Spleen (tissue), 11 donors: ENCODE measurements at regions not wholly inside any gene's neighbourhood (a gene's known extent, or its start where the extent isn't known, plus 50 kb on each side); places are given as distances from the start of the nearest gene placed in this dataset.

Source experiments
- DNase-seq: peaks from one replicate; pipeline ENCODE4 v3.0.0-alpha.2; 2020
- H3K27ac ChIP-seq, 8 donors: fragments of 200-600 bp; sonication (generic) in 7 of 8; 1 replicate in 4 of 8; 2 replicates in 4 of 8; pipeline versions ENCODE4 v1.5.0 to v1.8.0; 2016 to 2021; ENCODE audit warnings: inconsistent platforms in 4 of 8, mild to moderate bottlenecking in 4 of 8, moderate library complexity in 1 of 8
- H3K27me3 ChIP-seq, 7 donors: fragments of 200-600 bp; sonication (generic) in 6 of 7; replicated peaks in 1 of 7; 1 replicate in 4 of 7; 2 replicates in 3 of 7; pipeline versions ENCODE4 v1.5.0 to v1.8.0; 2016 to 2021; ENCODE audit warnings: inconsistent platforms in 3 of 7, mild to moderate bottlenecking in 1 of 7
- H3K36me3 ChIP-seq, 6 donors: fragments of 200-600 bp; sonication (generic) in 5 of 6; 1 replicate in 4 of 6; 2 replicates in 2 of 6; pipeline versions ENCODE4 v1.5.0 to v1.8.0; 2016 to 2021; ENCODE audit warnings: inconsistent platforms in 2 of 6
- H3K4me1 ChIP-seq, 6 donors: fragments of 200-600 bp; sonication (generic) in 5 of 6; 1 replicate in 3 of 6; 2 replicates in 3 of 6; pipeline versions ENCODE4 v1.5.0 to v1.8.0; 2016 to 2021; ENCODE audit warnings: inconsistent platforms in 3 of 6
- H3K4me3 ChIP-seq, 8 donors: fragments of 200-600 bp; sonication (generic) in 7 of 8; 1 replicate in 4 of 8; 2 replicates in 4 of 8; pipeline versions ENCODE4 v1.5.0 to v1.8.0; 2016 to 2021; ENCODE audit warnings: inconsistent platforms in 4 of 8, mild to moderate bottlenecking in 4 of 8, moderate library complexity in 2 of 8
- H3K9me3 ChIP-seq, 8 donors: fragments of 200-600 bp; sonication (generic) in 7 of 8; 1 replicate in 4 of 8; 2 replicates in 4 of 8; pipeline versions ENCODE4 v1.5.0 to v1.8.0; 2016 to 2021; ENCODE audit warnings: inconsistent platforms in 4 of 8
- POLR2A ChIP-seq, 3 donors: fragments of 450-650 bp; IDR thresholded peaks; one replicate each; pipeline ENCODE4 v1.5.1; 2017; ENCODE audit warnings: antibody characterized with exemption in 3 of 3, mild to moderate bottlenecking in 1 of 3
- POLR2AphosphoS5 ChIP-seq, 3 donors: sonication (generic); formaldehyde crosslinking; IDR thresholded peaks; one replicate each; pipeline ENCODE4 v1.5.1; 2017; ENCODE audit warnings: antibody characterized with exemption in 3 of 3
- WGBS, 5 donors: extraction: QIAGEN DNeasy Blood & Tissue Kit in 3 of 5; methylation state at CpG; one replicate each; pipeline versions ENCODE4 v1.1.5 to v1.1.7; 2013 to 2018; 5-methylcytosine and 5-hydroxymethylcytosine counted together
- intact Hi-C: fragments of 100-400 bp; cut with DNase I; formaldehyde crosslinking; loops from one replicate; pipeline ENCODE4 v1.15.0; 2023; ENCODE audit warnings: low total_unique reads
- TF ChIP-seq, protein P1 (sequence below), 11 experiments: fragments of 200-600 bp in 7 of 11; fragments of 450-650 bp in 4 of 11; sonication (generic) in 4 of 11; IDR thresholded peaks in 8 of 11; conservative IDR thresholded peaks in 3 of 11; 1 replicate in 7 of 11; 2 replicates in 4 of 11; pipeline versions ENCODE4 v1.4.0 to v1.8.0; 2016 to 2021; ENCODE audit warnings: antibody characterized with exemption in 11 of 11, inconsistent platforms in 4 of 11, mild to moderate bottlenecking in 1 of 11
- donor health status: healthy with polysubstance abuse.
- donor health status: DM: no; HTN: no; CAD: no; lungs with moderate emphysema.
- donor health status: DM: no; HTN: no; CAD: no.
- donor health status: Bipolar disorder and iron deficiency.
- donor health status: healthy.
- donor health status: DM: no; HTN: no; CAD: no.
- donor health status: DM: yes; HTN: yes; CAD: no.

DNA sequence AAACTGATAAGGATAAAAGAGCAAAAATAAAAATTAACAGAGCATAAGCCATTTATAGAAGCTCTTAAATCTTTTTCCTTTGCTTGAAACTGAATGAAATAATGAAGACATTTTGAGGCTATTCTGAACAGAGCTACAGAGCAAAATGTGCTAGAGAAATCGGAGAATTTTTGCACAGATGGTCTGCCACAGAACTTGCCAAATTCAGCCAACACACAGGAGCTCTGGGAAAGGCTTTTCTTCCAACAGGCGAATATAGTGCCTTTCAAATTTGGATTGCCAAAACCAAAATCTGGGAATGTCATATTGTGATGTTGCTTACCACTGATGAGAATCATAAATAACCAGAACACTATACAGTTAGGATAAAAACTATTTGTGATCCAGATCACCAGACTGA is 406.3 kb downstream of the RPL10L start:
- Histone ChIP-seq H3K36me3 (no peaks in the 10 kb centered on the region), H3K9me3 (no peaks in the 10 kb centered on the region), H3K4me1 (no peaks in the 10 kb centered on the region), H3K27me3 (no peaks in the 10 kb centered on the region), H3K27ac (no peak overlapping the region), H3K4me3 (no peak overlapping the region)
- no peak for DNase-seq
- 77 to 91% (median 83%) methylated on average over 2 of the region's 2 CpGs for WGBS, 5 donors
- TF ChIP-seq, protein P1, sequence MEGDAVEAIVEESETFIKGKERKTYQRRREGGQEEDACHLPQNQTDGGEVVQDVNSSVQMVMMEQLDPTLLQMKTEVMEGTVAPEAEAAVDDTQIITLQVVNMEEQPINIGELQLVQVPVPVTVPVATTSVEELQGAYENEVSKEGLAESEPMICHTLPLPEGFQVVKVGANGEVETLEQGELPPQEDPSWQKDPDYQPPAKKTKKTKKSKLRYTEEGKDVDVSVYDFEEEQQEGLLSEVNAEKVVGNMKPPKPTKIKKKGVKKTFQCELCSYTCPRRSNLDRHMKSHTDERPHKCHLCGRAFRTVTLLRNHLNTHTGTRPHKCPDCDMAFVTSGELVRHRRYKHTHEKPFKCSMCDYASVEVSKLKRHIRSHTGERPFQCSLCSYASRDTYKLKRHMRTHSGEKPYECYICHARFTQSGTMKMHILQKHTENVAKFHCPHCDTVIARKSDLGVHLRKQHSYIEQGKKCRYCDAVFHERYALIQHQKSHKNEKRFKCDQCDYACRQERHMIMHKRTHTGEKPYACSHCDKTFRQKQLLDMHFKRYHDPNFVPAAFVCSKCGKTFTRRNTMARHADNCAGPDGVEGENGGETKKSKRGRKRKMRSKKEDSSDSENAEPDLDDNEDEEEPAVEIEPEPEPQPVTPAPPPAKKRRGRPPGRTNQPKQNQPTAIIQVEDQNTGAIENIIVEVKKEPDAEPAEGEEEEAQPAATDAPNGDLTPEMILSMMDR (IDR thresholded peaks at IDR 0.05 in 8 of 11, conservative IDR thresholded peaks at IDR 0.05 in 3 of 11) = no peak
- TF ChIP-seq POLR2A (IDR thresholded peaks at IDR 0.05) = no peak
- no peak for TF ChIP-seq POLR2AphosphoS5 (IDR thresholded peaks at IDR 0.05)
- intact Hi-C loops = no loop called here

DNA sequence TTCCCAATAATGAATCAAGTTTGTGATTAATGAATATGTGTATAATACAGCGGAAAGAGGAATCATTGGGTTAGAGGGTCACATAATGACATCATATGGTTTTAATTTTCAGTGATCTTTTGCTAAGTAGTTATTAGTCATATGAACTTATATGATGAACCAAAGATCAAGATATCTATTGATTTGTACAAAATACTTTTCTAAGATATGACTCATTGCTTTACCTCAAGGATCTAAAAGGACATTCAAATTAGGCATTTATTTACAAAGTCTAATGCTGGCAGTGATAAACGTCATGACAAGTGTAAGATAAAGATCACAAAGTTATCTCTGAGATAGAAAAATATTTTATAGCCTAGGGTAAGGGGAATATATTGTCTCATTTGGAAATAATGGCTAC is 417.8 kb downstream of the RPL10L start:
- no peak for DNase-seq
- TF ChIP-seq POLR2A (IDR thresholded peaks at IDR 0.05) (no peak), POLR2AphosphoS5 (IDR thresholded peaks at IDR 0.05) (no peak)
- TF ChIP-seq, protein P1 (IDR thresholded peaks at IDR 0.05 in 8 of 11, conservative IDR thresholded peaks at IDR 0.05 in 3 of 11) = no peak

DNA sequence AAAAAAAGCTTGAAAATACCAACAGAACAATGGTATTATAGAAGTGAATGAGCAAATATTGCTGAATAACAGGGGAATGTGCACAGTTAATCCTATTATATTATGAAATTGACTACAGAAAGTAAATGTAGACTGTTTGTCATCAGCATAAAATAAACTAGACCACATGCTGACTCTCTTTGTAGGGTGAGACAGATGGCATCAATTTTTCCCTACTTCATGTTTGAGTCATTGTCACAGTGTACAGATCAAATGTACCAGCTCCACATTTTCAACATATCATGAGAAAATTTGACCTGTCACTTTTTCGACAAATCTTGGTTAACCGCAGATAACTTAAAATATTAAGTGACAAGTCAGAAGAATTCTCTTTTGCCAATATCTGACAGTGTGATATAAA is 421.0 kb downstream of the RPL10L start:
- no peaks in the 10 kb centered on the region for H3K36me3 ChIP-seq
- H3K4me3 ChIP-seq = no peak overlapping the region
- no peaks in the 10 kb centered on the region for H3K27me3 ChIP-seq
- no peaks in the 10 kb centered on the region for H3K4me1 ChIP-seq
- intact Hi-C loops = no loop called here
- DNase-seq = no peak
- 91 to 99% (median 94%) methylated on average over 2 of the region's 2 CpGs for WGBS, 5 donors
- TF ChIP-seq, protein P1 (IDR thresholded peaks at IDR 0.05 in 8 of 11, conservative IDR thresholded peaks at IDR 0.05 in 3 of 11) = no peak
- TF ChIP-seq POLR2AphosphoS5 (IDR thresholded peaks at IDR 0.05) = no peak
- TF ChIP-seq POLR2A (IDR thresholded peaks at IDR 0.05) = no peak
- peaks cover 0 to 18% (median 3%) of the 10 kb centered on the region in 8 donors for H3K9me3 ChIP-seq
- no peak overlapping the region for H3K27ac ChIP-seq

More for the DNA sequence above, 417.8 kb downstream of the RPL10L start:
- H3K4me3 ChIP-seq = no peak overlapping the region
- intact Hi-C loops = no loop called here
- peaks cover 0 to 15% (median 1%) of the 10 kb centered on the region in 8 donors for H3K9me3 ChIP-seq
- no peaks in the 10 kb centered on the region for H3K4me1 ChIP-seq
- H3K36me3 ChIP-seq = no peaks in the 10 kb centered on the region
- H3K27me3 ChIP-seq = no peaks in the 10 kb centered on the region
- no peak overlapping the region for H3K27ac ChIP-seq
- WGBS, 5 donors = 48 to 57% (median 55%) methylated on average over 2 of the region's 2 CpGs

DNA sequence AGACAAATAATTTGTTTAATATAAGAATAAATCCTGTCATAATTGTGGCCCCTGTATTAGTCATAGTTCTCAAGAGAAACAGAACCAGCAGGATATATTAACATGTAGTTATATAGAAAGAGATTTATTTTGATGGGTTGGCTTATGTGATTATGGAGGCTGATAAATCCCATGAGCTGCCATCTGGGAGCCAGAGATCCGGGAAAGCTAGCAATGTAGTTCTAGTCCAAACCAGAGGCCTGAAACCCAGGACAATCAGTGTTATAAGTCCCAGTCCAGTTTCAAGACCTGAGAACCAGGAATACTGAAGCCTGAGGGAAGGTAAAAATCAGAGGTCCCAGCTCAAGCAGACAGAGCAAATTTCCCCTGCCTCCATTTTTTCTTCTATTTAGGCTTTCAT is 435.8 kb downstream of the RPL10L start:
- DNase-seq = no peak
- Histone ChIP-seq H3K4me1 (no peaks in the 10 kb centered on the region), H3K36me3 (no peaks in the 10 kb centered on the region), H3K9me3 (peaks cover 0 to 6% (median 2%) of the 10 kb centered on the region in 8 donors), H3K4me3 (no peak overlapping the region), H3K27ac (no peak overlapping the region), H3K27me3 (no peaks in the 10 kb centered on the region)
- TF ChIP-seq, protein P1 (IDR thresholded peaks at IDR 0.05 in 8 of 11, conservative IDR thresholded peaks at IDR 0.05 in 3 of 11) = no peak
- TF ChIP-seq POLR2AphosphoS5 (IDR thresholded peaks at IDR 0.05) (no peak), POLR2A (IDR thresholded peaks at IDR 0.05) (no peak)
- intact Hi-C loops = no loop called here
- 64 to 88% (median 85%) methylated on average over 1 of the region's 1 CpG for WGBS, 5 donors
